ENCODE measurements at regions not wholly inside any gene's neighbourhood (a gene's known extent, or its start where the extent isn't known, plus 50 kb on each side); places are given as distances from the start of the nearest gene placed in this dataset.

DNA sequence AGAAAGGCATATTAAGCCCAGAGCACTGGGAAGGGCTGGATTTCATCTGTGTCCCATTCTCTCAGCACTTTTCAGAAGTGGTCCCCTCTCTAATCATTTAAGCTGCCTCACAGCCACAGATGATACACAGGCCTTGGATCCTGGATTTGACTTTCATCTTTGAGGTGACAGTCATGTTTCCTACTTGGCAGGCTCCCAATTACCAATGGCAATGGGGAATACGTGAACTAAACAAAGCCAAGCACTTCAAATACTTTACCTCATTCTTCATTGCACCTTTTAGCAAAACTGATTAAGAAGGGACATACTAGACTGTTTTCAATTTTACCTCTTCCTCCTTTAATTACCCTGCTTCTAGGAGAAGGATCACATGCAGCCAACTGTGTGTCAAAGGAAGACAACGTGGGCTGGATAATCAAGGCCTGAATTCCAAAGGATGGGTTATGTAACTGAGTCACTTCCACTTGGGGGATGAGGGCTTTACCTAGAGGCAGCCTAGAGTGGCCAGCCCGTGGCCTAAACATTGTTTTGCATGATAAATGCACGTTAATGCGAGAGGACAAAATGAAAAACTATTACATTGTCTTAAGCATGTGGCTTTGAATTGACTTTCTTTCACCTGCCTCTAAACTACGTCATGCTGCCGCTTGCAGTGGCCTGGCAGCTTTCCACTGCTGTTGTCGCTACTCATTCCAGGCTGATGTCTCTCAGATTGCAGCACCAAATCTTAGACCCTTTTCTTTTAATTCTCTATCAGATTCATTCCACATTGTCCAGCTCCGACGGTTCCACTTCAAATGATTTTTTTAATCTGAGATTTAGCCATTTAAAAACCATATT lies 95.0 kb downstream of the KCTD12 start:
- intact Hi-C loops (cut with DNase I; ENCODE audit: low total_unique reads) = no loop called here
- Histone ChIP-seq H3K27ac (no peak overlapping the region), H3K9me3 (no peaks in the 10 kb centered on the region), H3K36me3 (no peaks in the 10 kb centered on the region), H3K4me3 (no peak overlapping the region), H3K4me1 (peaks cover 3% of the 10 kb centered on the region in 2 donors), H3K27me3 (no peaks in the 10 kb centered on the region)
- no peak for DNase-seq
- TF ChIP-seq CTCF (IDR thresholded peaks at IDR 0.05) (no peak), POLR2A (IDR thresholded peaks at IDR 0.05) (no peak)

- DNase-seq = no peak
- H3K36me3 ChIP-seq = no peaks in the 10 kb centered on the region
- no peak overlapping the region for H3K27ac ChIP-seq
- intact Hi-C loops (cut with DNase I; ENCODE audit: low total_unique reads) = no loop called here
- H3K4me1 ChIP-seq = peaks cover 3% of the 10 kb centered on the region in 2 donors
- H3K4me3 ChIP-seq = no peak overlapping the region
- TF ChIP-seq POLR2A (IDR thresholded peaks at IDR 0.05) (no peak), CTCF (IDR thresholded peaks at IDR 0.05) (no peak)
- H3K27me3 ChIP-seq = no peaks in the 10 kb centered on the region
- no peaks in the 10 kb centered on the region for H3K9me3 ChIP-seq
Observed at GRCh38 chr13:76790526-76790925, 95.7 kb downstream of the KCTD12 start.

GRCh38 chr13:76783798-76784197 lies 102.4 kb downstream of the KCTD12 start:
- no peaks in the 10 kb centered on the region for H3K27me3 ChIP-seq
- no peaks in the 10 kb centered on the region for H3K9me3 ChIP-seq
- no peak overlapping the region for H3K4me3 ChIP-seq
- no peaks in the 10 kb centered on the region for H3K36me3 ChIP-seq
- no peak for TF ChIP-seq POLR2A (IDR thresholded peaks at IDR 0.05)
- TF ChIP-seq CTCF (IDR thresholded peaks at IDR 0.05) = no peak
- intact Hi-C loops (cut with DNase I; ENCODE audit: low total_unique reads) = no loop called here
- H3K4me1 ChIP-seq = no peaks in the 10 kb centered on the region
- DNase-seq = no peak
- H3K27ac ChIP-seq = no peak overlapping the region

- intact Hi-C loops (cut with DNase I; ENCODE audit: low total_unique reads) = no loop called here
- no peaks in the 10 kb centered on the region for H3K36me3 ChIP-seq
- H3K27ac ChIP-seq = no peak overlapping the region
Observed at GRCh38 chr13:76778853-76779252, 107.4 kb downstream of the KCTD12 start.

More at GRCh38 chr13:76778853-76779252, 107.4 kb downstream of the KCTD12 start:
- Histone ChIP-seq H3K4me1 (peaks cover 0 to 3% of the 10 kb centered on the region in 2 donors), H3K27me3 (no peaks in the 10 kb centered on the region), H3K9me3 (no peaks in the 10 kb centered on the region), H3K4me3 (no peak overlapping the region)
- no peak for TF ChIP-seq CTCF (IDR thresholded peaks at IDR 0.05)
- TF ChIP-seq POLR2A (IDR thresholded peaks at IDR 0.05) = no peak
- DNase-seq = no peak
